AG04449 (cell line): ENCODE measurements at regions not wholly inside any gene's neighbourhood (a gene's known extent, or its start where the extent isn't known, plus 50 kb on each side); places are given as distances from the start of the nearest gene placed in this dataset.

Experiments
- CTCF ChIA-PET: fragments of 350-600 bp; formaldehyde crosslinking; extraction: SDS; loops from one replicate; lab custom pipeline; 2021; ENCODE audit warnings: antibody characterized with exemption; lab: Yijun Ruan, JAX
- POLR2A ChIA-PET: fragments of 400-600, 350-600 bp; formaldehyde crosslinking; extraction: SDS; loops from one replicate; lab custom pipeline; 2020; ENCODE audit warnings: antibody characterized with exemption, inconsistent platforms; lab: Yijun Ruan, JAX
- DNase-seq: peaks from one replicate; pipeline ENCODE4 v3.0.0-alpha.2; 2010; ENCODE audit warnings: low read depth, low spot score
- H3K4me3 ChIP-seq: 2 replicates; pipeline ENCODE4 v1.5.1; 2011; ENCODE audit warnings: low read depth, mild to moderate bottlenecking, control low read depth, low read length
- TF ChIP-seq, protein P1 (sequence below): IDR thresholded peaks from one replicate; pipeline ENCODE4 v1.5.1; 2011; ENCODE audit warnings: mild to moderate bottlenecking, moderate library complexity, low read length, control low read depth, inconsistent platforms; ENCODE audit not compliant: insufficient read depth; ENCODE audit errors: missing control alignments

DNA sequence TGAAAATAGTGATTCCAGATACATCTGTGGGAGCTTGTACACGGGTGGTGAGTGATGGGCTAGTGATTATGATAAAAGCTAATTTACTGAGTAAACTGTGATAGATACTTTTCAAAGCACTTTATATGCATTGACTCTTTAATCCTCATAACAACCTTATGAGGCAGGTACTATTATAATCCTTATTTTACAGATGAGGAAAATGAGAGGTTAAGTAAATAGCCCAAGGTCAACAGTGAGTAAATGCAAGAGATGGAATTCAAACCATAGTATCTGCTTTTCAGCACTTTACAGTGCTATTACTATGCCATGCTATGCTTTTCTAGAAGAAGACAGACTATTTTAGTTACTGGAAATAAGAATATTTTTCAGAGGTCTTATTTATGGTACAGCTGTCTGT is 320.9 kb upstream of the CITED2 start:
- DNase-seq: no peak
- ChIA-PET POLR2A (no interaction called here), CTCF (no interaction called here)
- TF ChIP-seq, protein P1, sequence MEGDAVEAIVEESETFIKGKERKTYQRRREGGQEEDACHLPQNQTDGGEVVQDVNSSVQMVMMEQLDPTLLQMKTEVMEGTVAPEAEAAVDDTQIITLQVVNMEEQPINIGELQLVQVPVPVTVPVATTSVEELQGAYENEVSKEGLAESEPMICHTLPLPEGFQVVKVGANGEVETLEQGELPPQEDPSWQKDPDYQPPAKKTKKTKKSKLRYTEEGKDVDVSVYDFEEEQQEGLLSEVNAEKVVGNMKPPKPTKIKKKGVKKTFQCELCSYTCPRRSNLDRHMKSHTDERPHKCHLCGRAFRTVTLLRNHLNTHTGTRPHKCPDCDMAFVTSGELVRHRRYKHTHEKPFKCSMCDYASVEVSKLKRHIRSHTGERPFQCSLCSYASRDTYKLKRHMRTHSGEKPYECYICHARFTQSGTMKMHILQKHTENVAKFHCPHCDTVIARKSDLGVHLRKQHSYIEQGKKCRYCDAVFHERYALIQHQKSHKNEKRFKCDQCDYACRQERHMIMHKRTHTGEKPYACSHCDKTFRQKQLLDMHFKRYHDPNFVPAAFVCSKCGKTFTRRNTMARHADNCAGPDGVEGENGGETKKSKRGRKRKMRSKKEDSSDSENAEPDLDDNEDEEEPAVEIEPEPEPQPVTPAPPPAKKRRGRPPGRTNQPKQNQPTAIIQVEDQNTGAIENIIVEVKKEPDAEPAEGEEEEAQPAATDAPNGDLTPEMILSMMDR: no peak
- H3K4me3 ChIP-seq: no peak overlapping the region

DNA sequence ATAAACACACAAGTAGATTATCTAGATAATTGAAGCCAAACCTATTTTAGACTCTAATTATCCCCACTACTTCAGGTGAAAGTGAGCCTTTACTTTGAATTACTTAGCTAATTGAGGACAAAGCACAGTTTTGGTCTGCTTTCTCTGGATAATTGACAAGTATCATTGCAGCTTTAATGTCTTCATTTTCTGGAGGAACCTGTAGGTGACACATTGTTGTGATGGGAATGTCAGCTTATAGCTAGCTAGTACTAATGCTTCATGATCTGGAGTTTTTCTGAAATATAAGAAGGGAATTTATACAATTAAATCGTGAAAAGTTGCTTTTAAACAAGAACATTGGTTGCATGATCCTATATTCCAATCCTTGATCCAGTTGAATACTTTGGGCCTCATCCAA is 319.3 kb upstream of the CITED2 start:
- ChIA-PET CTCF (no interaction called here), POLR2A (no interaction called here)
- no peak for DNase-seq
- TF ChIP-seq, protein P1: no peak
- H3K4me3 ChIP-seq: no peak overlapping the region

DNA sequence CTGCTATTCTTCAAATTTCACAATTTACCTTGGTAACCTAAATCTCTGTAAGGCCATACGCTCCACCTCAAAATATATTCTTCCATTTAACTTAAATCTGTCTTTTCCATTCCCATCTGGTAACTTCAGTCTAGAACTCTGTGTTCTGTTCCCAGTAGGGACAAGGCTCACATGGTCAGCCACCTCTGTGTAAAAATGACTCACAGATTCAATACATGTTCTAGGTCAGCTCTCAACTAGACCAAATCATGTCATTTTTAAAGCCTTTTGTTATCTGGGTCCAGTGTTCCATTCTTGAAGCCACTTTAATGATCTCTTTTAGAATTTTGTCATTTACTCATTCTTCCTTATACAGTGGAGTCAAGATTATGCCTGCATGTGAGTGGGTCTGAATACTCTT is 315.6 kb upstream of the CITED2 start:
- POLR2A ChIA-PET: no interaction called here
- no peak overlapping the region for H3K4me3 ChIP-seq
- no peak for DNase-seq
- CTCF ChIA-PET: interaction anchor here (1.3 kb wide), 1 partner anchor 9 kb away, joined by 4 read pairs; no protein-coding TSS in a partner anchor
- TF ChIP-seq, protein P1: no peak

DNA sequence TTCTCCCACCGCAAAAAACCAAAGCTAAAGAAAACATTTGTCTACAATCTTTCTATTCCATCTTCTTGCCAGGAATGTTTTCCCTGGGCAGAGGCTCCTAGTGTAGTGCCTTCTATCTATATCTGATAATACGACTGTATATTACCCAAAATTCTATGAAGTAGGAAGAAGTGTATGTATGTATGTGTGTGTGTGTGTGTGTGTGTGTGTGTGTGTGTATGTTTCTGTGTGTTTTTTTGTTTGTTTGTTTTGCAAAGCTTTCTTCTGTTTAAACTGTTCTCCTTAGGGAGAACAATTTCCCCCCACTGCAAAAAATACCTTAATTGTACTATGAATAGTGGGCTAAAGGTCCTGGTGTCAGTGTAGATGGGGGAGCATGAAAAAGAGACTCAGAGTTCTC is 312.6 kb upstream of the CITED2 start:
- ChIA-PET POLR2A (no interaction called here), CTCF (interaction anchor here (1.7 kb wide), 1 partner anchor 13 kb away, joined by 4 read pairs; no protein-coding TSS in a partner anchor)
- no peak overlapping the region for H3K4me3 ChIP-seq
- TF ChIP-seq, protein P1: no peak
- no peak for DNase-seq

DNA sequence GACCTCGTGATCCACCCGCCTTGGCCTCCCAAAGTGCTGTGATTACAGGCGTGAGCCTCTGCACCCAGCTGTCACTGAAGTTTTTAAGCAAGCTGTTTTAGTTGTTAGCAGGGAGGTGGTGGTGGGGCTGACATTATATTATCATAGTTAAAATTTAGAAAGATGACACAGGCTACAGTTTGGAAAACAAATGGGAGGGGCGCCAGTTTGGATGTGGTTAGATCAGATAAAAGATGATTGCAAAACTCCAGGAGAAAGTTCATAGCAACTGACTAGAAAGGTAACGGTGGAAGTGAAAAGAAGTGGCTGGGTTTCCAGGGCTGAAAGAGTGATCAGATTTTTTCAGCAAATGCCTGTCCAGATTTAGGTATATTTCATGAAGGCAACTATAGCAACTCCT is 311.9 kb upstream of the CITED2 start:
- no peak overlapping the region for H3K4me3 ChIP-seq
- ChIA-PET CTCF (interaction anchor here (1.7 kb wide), 1 partner anchor 13 kb away, joined by 4 read pairs; no protein-coding TSS in a partner anchor), POLR2A (no interaction called here)
- no peak for DNase-seq
- TF ChIP-seq, protein P1: no peak

DNA sequence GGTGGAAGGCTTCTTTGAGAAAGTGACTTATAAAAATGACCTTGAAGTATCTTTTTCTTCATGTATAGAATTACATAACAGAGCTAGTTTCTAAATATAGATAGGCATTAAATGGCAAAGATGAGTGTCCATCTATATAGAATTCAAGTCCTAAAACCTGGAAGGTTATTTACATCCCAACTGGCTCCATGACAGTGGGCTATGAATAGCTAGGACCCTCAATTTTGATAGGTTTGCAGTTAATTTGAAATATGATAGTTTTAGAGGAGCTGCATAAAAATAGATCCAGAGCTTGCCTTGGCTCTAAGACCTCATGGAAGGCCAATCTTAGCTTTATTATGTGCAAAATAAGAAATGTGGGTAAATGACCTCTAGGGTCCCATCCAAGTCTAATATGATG is 310.6 kb upstream of the CITED2 start:
- TF ChIP-seq, protein P1: no peak
- DNase-seq: no peak
- CTCF ChIA-PET: no interaction called here
- H3K4me3 ChIP-seq: no peak overlapping the region
- POLR2A ChIA-PET: no interaction called here
